Upper lobe of right lung (tissue), 1 donor: ENCODE measurements at regions not wholly inside any gene's neighbourhood (a gene's known extent, or its start where the extent isn't known, plus 50 kb on each side); places are given as distances from the start of the nearest gene placed in this dataset.
"Not testable (repeated sequence)": the region's sequence is repeated elsewhere in the genome, so short reads cannot be mapped to it uniquely, and the experiment has no call there.

Experiments used
- ATAC-seq: fragments of 200-7000 bp; cut with Tn5 transposase; one replicate; pipeline ENCODE4 v1.9.1; 2020; ENCODE audit warnings: mild to moderate bottlenecking, moderate library complexity
- DNase-seq: peaks from one replicate; pipeline ENCODE4 v3.0.0-alpha.2; 2020
- H3K27ac ChIP-seq: fragments of 200-600 bp; one replicate; pipeline ENCODE4 v1.8.0; 2022
- H3K27me3 ChIP-seq: fragments of 200-600 bp; one replicate; pipeline ENCODE4 v1.8.0; 2022; ENCODE audit warnings: mild to moderate bottlenecking
- H3K36me3 ChIP-seq: fragments of 200-600 bp; one replicate; pipeline ENCODE4 v1.8.0; 2022
- H3K4me1 ChIP-seq: fragments of 200-600 bp; one replicate; pipeline ENCODE4 v1.8.0; 2022
- H3K4me3 ChIP-seq: fragments of 200-600 bp; one replicate; pipeline ENCODE4 v1.8.0; 2022; ENCODE audit warnings: mild to moderate bottlenecking
- H3K9me3 ChIP-seq: fragments of 200-600 bp; one replicate; pipeline ENCODE4 v1.8.0; 2022
- CTCF ChIP-seq: fragments of 200-600 bp; IDR thresholded peaks from one replicate; pipeline ENCODE4 v1.8.0; 2022; ENCODE audit warnings: antibody characterized with exemption
- intact Hi-C: fragments of 100-400 bp; cut with DNase I; formaldehyde crosslinking; loops from one replicate; pipeline ENCODE4 v1.11.0; 2022
- donor health status: DM: no; HTN: yes; CAD: no; lungs with severe emphysema.

GRCh38 chr16:75948886-75949285 lies 222.6 kb upstream of the CPHXL start:
- intact Hi-C loops = no loop called here
- TF ChIP-seq CTCF = no peak

GRCh38 chr16:75952124-75952523 lies 225.8 kb upstream of the CPHXL start:
- Histone ChIP-seq H3K27me3 (no peaks in the 10 kb centered on the region), H3K27ac (no peak overlapping the region), H3K36me3 (no peaks in the 10 kb centered on the region), H3K9me3 (no peaks in the 10 kb centered on the region), H3K4me1 (no peaks in the 10 kb centered on the region), H3K4me3 (no peak overlapping the region)
- intact Hi-C loops = no loop called here
- no peak for DNase-seq
- no peak for ATAC-seq
- TF ChIP-seq CTCF = no peak

More at GRCh38 chr16:75948886-75949285, 222.6 kb upstream of the CPHXL start:
- DNase-seq (no peak), ATAC-seq (no peak)
- Histone ChIP-seq H3K27me3 (no peaks in the 10 kb centered on the region), H3K9me3 (no peaks in the 10 kb centered on the region), H3K36me3 (no peaks in the 10 kb centered on the region), H3K4me3 (no peak overlapping the region), H3K4me1 (no peaks in the 10 kb centered on the region), H3K27ac (no peak overlapping the region)

- Histone ChIP-seq H3K4me3 (no peak overlapping the region), H3K36me3 (no peaks in the 10 kb centered on the region), H3K27ac (no peak overlapping the region), H3K27me3 (no peaks in the 10 kb centered on the region), H3K4me1 (no peaks in the 10 kb centered on the region), H3K9me3 (no peaks in the 10 kb centered on the region)
- no peak for DNase-seq
- no peak for ATAC-seq
- TF ChIP-seq CTCF = no peak
- intact Hi-C loops = no loop called here
Observed at GRCh38 chr16:75957870-75958269, 231.6 kb upstream of the CPHXL start.

- H3K4me1 ChIP-seq = no peaks in the 10 kb centered on the region
- TF ChIP-seq CTCF = no peak
- ATAC-seq (no peak), DNase-seq (no peak)
- no peaks in the 10 kb centered on the region for H3K9me3 ChIP-seq
- no peaks in the 10 kb centered on the region for H3K27me3 ChIP-seq
- no peaks in the 10 kb centered on the region for H3K36me3 ChIP-seq
- intact Hi-C loops = no loop called here
- H3K4me3 ChIP-seq = no peak overlapping the region
- no peak overlapping the region for H3K27ac ChIP-seq
Observed at GRCh38 chr16:75965504-75966374, 239.4 kb upstream of the CPHXL start.

- DNase-seq, intact Hi-C loops, H3K4me1 ChIP-seq, H3K27me3 ChIP-seq, H3K27ac ChIP-seq, H3K9me3 ChIP-seq, H3K36me3 ChIP-seq, H3K4me3 ChIP-seq, ATAC-seq: not testable (repeated sequence)
Observed at GRCh38 chr16:75969120-75969519, 242.8 kb upstream of the CPHXL start.

- DNase-seq (no peak), ATAC-seq (no peak)
- Histone ChIP-seq H3K4me1 (no peaks in the 10 kb centered on the region), H3K4me3 (no peak overlapping the region), H3K27ac (no peak overlapping the region), H3K9me3 (no peaks in the 10 kb centered on the region), H3K27me3 (no peaks in the 10 kb centered on the region), H3K36me3 (no peaks in the 10 kb centered on the region)
- intact Hi-C loops = no loop called here
- no peak for TF ChIP-seq CTCF
Observed at GRCh38 chr16:75971334-75971733, 245.0 kb upstream of the CPHXL start.
